GM19324 (cell line): ENCODE measurements at regions not wholly inside any gene's neighbourhood (a gene's known extent, or its start where the extent isn't known, plus 50 kb on each side); places are given as distances from the start of the nearest gene placed in this dataset.

ENCODE experiments used
- ATAC-seq: cut with Tn5 transposase; IDR thresholded peaks from one replicate; pipeline ENCODE4 v1.9.1; 2021; ENCODE audit warnings: mild to moderate bottlenecking, moderate library complexity; ENCODE audit not compliant: unreplicated experiment, low FRiP score

DNA sequence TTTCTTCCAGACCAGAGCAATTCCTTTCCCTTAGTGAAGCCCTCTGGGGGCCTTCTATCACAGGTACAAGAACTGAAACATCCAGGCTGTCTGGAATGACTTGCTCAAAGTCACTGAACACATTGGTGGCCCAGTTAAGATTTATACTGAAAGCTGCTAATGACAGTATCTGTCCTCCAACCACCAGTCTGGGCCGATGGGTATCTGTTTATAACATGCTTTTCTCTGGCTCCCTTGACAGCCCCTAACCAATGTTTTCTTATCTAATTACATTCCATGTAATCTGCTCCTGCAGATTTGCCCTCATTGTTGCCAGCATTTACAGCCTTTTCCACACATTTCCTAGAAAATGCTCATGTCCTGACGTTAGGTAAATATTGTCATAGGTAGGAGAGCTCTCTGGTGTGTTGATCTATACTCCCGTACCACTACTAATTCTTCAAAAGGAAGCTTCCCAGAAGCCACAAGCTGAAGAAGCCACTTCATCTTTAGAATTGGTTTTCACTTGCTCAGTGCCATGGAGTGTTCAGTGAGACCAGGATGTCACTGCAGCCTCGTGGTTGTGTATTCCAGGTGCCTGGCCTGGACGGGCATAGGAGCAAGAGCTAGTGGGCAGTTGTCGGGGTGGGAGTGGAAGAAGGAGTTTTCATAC is 163.9 kb downstream of the TSEN15 start:
- ATAC-seq, result no peak

- no peak for ATAC-seq
Measured at GRCh38 chr1:184218458-184219075, 167.0 kb downstream of the TSEN15 start.

- no peak for ATAC-seq
Measured at GRCh38 chr1:184219414-184219813, 167.4 kb upstream of the C1orf21 start.

DNA sequence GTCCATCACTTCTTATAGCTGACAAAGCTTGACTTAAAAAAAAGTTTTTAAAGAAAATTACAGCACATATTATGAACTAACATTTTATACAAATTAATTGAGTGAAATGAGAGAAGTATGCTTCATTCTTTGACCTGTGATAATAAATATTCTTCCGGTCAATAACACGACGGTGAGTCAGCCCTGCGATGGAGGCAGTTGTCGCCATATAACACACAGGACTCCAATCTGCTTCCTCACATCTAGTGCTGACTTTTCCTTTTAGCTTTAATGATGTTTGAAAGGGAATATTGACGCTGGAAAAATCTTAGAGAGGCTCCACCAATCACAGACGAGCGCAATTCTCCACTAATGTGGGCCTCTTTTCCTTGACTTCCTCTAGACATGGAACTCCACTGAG is 166.9 kb upstream of the C1orf21 start:
- ATAC-seq, result no peak

GRCh38 chr1:184221087-184221486 is 165.7 kb upstream of the C1orf21 start:
- no peak for ATAC-seq

DNA sequence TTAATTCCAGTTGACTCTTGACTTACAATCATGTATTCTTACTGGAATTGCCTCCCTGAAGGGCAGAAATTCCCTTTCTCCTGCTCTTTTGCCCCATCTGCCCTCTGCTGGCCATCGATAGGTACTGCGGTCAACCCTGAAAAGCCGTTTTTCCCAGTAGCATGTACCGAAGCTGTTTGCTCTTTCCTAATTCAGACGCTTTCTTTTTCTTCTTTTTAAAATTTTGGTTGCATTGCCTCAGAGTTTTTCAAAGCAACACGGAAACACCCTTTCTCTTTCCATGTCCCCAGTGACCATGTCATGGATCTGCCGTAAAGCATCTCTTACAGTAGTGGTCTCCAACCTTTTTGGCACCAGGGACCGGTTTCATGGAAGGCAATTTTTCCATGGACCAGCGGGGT is 164.2 kb upstream of the C1orf21 start:
- no peak for ATAC-seq

GRCh38 chr1:184223216-184223615 is 163.6 kb upstream of the C1orf21 start:
- no peak for ATAC-seq

DNA sequence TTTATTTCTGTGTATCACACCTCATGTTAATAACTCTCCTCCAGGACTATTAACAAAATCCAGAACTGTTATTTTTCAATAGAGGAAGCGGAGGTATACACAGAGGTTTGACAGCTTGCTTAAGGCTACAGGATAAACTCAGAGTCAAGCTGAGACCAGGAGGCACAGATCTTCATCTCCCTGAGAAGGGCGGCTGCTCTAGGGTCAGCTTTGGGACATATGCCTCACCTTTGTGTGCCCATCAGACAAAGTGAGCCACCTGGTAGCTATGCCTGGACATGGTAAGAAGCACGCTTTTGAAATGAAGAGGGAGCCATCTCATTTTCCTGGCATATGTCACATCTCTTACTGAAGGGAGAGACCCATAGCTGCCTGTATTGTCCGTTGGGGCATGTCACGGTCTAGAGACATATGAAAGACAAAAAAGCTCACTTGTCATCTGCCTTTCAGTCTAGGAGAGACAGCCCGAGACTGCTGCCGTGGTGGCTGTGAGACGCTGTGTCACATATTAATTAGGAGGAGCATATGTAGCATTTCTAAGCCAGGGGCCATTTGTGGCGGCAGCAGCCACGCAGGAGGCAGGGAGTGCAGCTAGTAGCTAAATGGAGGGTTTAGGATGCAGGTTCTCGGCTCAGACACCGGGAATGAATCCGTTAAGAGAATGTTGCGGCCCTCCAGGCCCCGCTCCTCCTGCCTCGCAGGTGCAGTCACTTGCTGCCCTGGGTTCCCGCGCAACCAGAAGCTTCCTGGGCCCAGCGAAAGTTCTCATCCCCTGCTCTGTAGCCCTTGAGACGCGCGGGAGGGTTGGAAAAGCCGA is 161.3 kb upstream of the C1orf21 start:
- ATAC-seq, result no peak

GRCh38 chr1:184226100-184226487 is 160.7 kb upstream of the C1orf21 start:
- ATAC-seq, result no peak

DNA sequence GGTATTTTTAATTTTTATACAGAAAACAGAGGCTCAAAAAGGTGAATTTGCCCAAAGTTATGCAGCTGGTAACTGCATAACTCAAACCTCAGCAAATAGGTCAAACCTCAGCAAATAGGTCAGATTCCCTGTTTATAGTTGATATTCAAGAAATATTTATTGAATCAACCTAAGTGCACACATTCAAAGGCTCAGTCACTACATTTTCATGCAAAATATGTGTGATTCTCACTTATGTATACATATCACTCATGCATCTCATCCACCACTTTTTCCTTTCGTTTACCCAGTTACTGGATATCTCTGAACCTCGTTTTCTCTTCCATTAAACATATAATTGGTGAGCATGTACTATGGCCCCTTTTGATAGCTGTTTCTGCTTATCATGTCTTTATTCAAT is 158.3 kb upstream of the C1orf21 start:
- no peak for ATAC-seq

- no peak for ATAC-seq
Measured at GRCh38 chr1:184237588-184237987, 149.2 kb upstream of the C1orf21 start.

DNA sequence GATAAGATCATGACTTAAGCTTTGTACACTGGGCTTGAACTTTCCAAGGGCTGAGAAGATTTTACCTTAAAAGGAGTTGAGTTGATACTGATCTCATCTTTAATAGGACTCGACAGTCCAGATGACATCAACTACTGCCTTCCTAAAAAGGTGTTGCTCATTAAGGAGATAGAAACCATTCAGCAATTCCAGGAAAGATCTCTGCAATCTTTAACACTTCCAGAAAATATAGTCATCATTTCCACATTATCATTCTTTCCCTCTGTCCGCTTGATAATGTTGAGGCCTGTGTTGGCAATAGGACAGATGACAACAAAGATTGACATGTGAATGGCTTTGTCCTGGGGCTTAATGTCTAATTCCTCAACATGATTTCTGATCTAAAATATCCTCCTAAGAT is 145.4 kb upstream of the C1orf21 start:
- ATAC-seq, result no peak

- no peak for ATAC-seq
Measured at GRCh38 chr1:184242507-184242943, 144.3 kb upstream of the C1orf21 start.

- no peak for ATAC-seq
Measured at GRCh38 chr1:184244962-184245361, 141.9 kb upstream of the C1orf21 start.

DNA sequence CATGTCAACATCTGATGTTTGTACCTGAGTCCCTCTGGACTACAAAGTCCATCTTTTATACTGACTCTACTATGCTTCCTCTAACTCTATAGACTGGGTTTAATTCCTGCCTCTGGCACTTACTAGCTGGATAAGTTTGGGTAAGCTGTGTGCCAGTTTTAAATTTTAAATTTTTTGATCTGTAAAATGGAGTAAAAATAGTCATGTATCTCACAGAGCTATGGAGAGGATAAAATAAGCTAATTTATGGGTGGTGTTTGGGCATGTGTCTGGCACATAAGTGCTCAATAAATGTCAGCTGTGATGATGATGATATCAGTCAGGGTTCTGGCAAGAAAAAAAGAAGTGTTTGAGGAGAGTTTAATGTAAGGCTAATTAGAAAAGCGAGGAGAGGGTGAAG is 139.2 kb upstream of the C1orf21 start:
- ATAC-seq, result no peak

DNA sequence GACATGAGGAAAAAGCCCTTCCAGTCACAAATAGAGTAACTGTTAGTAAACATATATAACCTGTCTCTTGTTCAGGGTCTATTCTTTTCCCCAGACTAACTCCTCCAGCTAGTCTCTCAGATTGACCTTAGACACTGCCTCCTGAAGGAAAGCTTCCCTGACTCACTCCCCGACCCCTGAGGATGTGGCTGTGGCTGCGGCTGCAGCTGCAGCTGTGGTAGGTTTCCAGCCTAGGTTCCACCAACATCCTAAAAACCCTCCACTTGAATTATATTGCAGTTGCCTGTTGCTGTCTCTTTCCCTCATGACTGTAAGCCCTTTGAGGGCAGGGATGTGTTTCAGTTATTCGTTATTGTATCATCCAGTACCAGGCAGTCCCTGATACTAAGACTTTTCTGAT is 132.9 kb upstream of the C1orf21 start:
- no peak for ATAC-seq

DNA sequence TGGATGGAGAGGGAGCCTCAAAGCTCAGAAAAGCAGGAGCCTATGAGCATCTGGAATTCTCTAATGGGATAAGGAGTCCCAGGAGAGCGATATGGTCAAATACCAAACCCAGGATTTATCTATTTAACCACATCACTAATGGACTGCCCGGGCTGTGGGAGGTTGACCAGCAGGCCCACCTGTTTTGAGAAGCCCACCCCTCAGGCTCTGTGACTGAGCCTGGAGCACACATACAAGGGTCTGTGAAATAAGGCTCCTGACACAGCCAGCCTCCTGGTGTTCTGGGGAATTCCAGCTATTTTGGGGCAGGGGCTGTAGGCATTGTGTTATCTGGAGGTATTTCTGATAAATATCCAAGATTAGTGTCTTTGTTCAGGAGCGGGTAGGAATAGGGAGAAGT is 132.0 kb upstream of the C1orf21 start:
- no peak for ATAC-seq

GRCh38 chr1:184255560-184255959 is 131.3 kb upstream of the C1orf21 start:
- no peak for ATAC-seq

- no peak for ATAC-seq
Measured at GRCh38 chr1:184257873-184258272, 129.0 kb upstream of the C1orf21 start.

- no peak for ATAC-seq
Measured at GRCh38 chr1:184258525-184258924, 128.3 kb upstream of the C1orf21 start.

GRCh38 chr1:184260382-184260781 is 126.4 kb upstream of the C1orf21 start:
- no peak for ATAC-seq

DNA sequence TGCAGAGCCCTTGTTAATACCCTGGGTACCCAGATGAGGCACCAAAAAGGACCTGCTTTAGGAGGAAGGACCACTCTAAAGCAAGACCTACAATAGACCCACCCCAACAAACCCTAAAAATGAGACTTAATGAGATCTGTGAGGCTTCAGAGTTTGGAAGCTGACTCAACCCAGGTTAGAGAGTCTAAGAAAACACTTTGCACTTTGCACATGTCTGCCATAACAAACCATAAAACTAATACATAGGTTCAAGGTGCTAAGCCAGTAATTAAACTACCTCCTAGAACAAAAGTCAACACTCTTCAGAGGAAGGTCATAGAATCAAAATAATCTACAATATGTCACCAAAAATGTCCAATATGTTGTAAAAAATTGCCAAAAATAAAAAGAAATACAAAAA is 124.7 kb upstream of the C1orf21 start:
- ATAC-seq, result no peak
